ENCODE measurements at regions not wholly inside any gene's neighbourhood (a gene's known extent, or its start where the extent isn't known, plus 50 kb on each side); places are given as distances from the start of the nearest gene placed in this dataset.

DNA sequence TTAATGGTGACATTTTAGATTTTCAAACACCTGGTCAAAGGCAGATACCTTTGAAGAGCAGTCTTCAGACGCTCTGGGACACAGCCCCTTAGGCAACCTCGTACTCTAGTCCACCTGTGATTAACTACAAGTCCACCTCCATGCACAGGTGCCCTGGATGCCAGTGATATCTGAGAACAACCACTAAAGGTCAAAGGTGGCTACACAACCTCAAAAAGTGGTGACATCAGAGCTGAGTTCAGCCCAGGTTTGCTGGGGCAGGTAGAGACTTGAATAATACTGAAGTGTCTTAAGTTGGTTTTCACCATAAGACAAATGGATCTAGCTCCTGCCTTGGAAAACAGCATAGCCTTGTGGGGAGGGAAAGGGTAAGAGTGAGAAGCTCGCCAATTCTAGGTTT is 143.4 kb upstream of the ADO start:
- TF ChIP-seq, protein P1, sequence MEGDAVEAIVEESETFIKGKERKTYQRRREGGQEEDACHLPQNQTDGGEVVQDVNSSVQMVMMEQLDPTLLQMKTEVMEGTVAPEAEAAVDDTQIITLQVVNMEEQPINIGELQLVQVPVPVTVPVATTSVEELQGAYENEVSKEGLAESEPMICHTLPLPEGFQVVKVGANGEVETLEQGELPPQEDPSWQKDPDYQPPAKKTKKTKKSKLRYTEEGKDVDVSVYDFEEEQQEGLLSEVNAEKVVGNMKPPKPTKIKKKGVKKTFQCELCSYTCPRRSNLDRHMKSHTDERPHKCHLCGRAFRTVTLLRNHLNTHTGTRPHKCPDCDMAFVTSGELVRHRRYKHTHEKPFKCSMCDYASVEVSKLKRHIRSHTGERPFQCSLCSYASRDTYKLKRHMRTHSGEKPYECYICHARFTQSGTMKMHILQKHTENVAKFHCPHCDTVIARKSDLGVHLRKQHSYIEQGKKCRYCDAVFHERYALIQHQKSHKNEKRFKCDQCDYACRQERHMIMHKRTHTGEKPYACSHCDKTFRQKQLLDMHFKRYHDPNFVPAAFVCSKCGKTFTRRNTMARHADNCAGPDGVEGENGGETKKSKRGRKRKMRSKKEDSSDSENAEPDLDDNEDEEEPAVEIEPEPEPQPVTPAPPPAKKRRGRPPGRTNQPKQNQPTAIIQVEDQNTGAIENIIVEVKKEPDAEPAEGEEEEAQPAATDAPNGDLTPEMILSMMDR (conservative IDR thresholded peaks at IDR 0.05; ENCODE audit: low read depth, low read length), result no peak
- TF ChIP-seq EZH2 (IDR thresholded peaks at IDR 0.05; ENCODE audit: low read length, unreplicated experiment) (no peak), EZH2phosphoT487 (IDR thresholded peaks at IDR 0.05; ENCODE audit: borderline replicate concordance, low read length) (no peak)
